ENCODE measurements at regions not wholly inside any gene's neighbourhood (a gene's known extent, or its start where the extent isn't known, plus 50 kb on each side); places are given as distances from the start of the nearest gene placed in this dataset.
A peak's percentile ranks its signal among the peaks of the same experiment; 100 is the strongest.

- TF ChIP-seq HOXB6 (CRISPR knock-in tag; IDR thresholded peaks at IDR 0.05; ENCODE audit: borderline replicate concordance) (no peak), FOS (IDR thresholded peaks at IDR 0.05; ENCODE audit: extremely low read depth, insufficient read length) (peak; percentile 11), MAFG (tag; conservative IDR thresholded peaks at IDR 0.05) (0 out of 2 replicates have a peak, but pooled peaks have one; percentile 6), MYBL2 (IDR thresholded peaks at IDR 0.05; ENCODE audit: low read depth) (no peak), MYBL2 (CRISPR knock-in tag; IDR thresholded peaks at IDR 0.05; ENCODE audit: borderline replicate concordance) (no peak), ARHGAP35 (IDR thresholded peaks at IDR 0.05; ENCODE audit: partially characterized antibody) (no peak), RHOXF2B (CRISPR knock-in tag; conservative IDR thresholded peaks at IDR 0.05) (no peak), CC2D1A (IDR thresholded peaks at IDR 0.05) (no peak), KLF1 (tag; IDR thresholded peaks at IDR 0.05) (no peak), ZNF408 (CRISPR knock-in tag; IDR thresholded peaks at IDR 0.05; ENCODE audit: low read depth) (no peak), LEF1 (IDR thresholded peaks at IDR 0.05) (no peak), CXXC5 (CRISPR knock-in tag; IDR thresholded peaks at IDR 0.05) (no peak), HDAC3 (IDR thresholded peaks at IDR 0.05; ENCODE audit: borderline replicate concordance, partially characterized antibody) (no peak), KAT2B (IDR thresholded peaks at IDR 0.05; ENCODE audit: low read depth, low read length) (no peak), ZNF175 (CRISPR knock-in tag; IDR thresholded peaks at IDR 0.05; ENCODE audit: low read depth) (no peak), TARDBP (IDR thresholded peaks at IDR 0.05) (no peak), BRD9 (IDR thresholded peaks at IDR 0.05; ENCODE audit: low read depth, partially characterized antibody) (no peak), SRSF7 (optimal IDR thresholded peaks at IDR 0.05; ENCODE audit: low read depth, low read length) (no peak), CHD1 (IDR thresholded peaks at IDR 0.05; ENCODE audit: low read length) (no peak), PTBP1 (IDR thresholded peaks at IDR 0.05; ENCODE audit: low read depth, low read length) (no peak)
- TF ChIP-seq, protein P1, sequence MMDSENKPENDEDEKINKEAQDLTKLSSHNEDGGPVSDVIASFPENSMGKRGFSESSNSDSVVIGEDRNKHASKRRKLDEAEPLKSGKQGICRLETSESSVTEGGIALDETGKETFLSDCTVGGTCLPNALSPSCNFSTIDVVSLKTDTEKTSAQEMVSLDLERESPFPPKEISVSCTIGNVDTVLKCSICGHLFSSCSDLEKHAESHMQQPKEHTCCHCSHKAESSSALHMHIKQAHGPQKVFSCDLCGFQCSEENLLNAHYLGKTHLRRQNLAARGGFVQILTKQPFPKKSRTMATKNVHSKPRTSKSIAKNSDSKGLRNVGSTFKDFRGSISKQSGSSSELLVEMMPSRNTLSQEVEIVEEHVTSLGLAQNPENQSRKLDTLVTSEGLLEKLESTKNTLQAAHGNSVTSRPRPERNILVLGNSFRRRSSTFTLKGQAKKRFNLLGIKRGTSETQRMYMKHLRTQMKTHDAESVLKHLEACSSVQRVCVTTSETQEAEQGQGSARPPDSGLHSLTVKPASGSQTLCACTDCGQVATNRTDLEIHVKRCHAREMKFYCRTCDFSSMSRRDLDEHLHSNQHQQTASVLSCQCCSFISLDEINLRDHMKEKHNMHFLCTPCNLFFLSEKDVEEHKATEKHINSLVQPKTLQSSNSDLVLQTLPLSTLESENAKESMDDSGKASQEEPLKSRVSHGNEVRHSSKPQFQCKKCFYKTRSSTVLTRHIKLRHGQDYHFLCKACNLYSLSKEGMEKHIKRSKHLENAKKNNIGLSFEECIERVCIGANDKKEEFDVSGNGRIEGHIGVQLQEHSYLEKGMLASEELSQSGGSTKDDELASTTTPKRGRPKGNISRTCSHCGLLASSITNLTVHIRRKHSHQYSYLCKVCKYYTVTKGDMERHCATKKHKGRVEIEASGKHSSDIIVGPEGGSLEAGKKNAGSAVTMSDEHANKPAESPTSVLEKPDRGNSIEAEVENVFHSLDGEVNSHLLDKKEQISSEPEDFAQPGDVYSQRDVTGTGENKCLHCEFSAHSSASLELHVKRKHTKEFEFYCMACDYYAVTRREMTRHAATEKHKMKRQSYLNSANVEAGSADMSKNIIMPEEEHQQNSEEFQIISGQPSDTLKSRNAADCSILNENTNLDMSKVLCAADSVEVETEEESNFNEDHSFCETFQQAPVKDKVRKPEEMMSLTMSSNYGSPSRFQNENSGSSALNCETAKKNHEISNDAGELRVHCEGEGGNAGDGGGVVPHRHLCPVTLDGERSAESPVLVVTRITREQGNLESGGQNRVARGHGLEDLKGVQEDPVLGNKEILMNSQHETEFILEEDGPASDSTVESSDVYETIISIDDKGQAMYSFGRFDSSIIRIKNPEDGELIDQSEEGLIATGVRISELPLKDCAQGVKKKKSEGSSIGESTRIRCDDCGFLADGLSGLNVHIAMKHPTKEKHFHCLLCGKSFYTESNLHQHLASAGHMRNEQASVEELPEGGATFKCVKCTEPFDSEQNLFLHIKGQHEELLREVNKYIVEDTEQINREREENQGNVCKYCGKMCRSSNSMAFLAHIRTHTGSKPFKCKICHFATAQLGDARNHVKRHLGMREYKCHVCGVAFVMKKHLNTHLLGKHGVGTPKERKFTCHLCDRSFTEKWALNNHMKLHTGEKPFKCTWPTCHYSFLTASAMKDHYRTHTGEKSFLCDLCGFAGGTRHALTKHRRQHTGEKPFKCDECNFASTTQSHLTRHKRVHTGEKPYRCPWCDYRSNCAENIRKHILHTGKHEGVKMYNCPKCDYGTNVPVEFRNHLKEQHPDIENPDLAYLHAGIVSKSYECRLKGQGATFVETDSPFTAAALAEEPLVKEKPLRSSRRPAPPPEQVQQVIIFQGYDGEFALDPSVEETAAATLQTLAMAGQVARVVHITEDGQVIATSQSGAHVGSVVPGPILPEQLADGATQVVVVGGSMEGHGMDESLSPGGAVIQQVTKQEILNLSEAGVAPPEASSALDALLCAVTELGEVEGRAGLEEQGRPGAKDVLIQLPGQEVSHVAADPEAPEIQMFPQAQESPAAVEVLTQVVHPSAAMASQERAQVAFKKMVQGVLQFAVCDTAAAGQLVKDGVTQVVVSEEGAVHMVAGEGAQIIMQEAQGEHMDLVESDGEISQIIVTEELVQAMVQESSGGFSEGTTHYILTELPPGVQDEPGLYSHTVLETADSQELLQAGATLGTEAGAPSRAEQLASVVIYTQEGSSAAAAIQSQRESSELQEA (IDR thresholded peaks at IDR 0.05; ENCODE audit: low read depth), result no peak
- TF ChIP-seq, protein P2, sequence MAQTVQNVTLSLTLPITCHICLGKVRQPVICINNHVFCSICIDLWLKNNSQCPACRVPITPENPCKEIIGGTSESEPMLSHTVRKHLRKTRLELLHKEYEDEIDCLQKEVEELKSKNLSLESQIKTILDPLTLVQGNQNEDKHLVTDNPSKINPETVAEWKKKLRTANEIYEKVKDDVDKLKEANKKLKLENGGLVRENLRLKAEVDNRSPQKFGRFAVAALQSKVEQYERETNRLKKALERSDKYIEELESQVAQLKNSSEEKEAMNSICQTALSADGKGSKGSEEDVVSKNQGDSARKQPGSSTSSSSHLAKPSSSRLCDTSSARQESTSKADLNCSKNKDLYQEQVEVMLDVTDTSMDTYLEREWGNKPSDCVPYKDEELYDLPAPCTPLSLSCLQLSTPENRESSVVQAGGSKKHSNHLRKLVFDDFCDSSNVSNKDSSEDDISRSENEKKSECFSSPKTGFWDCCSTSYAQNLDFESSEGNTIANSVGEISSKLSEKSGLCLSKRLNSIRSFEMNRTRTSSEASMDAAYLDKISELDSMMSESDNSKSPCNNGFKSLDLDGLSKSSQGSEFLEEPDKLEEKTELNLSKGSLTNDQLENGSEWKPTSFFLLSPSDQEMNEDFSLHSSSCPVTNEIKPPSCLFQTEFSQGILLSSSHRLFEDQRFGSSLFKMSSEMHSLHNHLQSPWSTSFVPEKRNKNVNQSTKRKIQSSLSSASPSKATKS (CRISPR knock-in tag; IDR thresholded peaks at IDR 0.05), result no peak
These were observed 110.1 kb upstream of the TBX3 start (continued) for GRCh38 chr12:114794049-114794558.

All from K562 (cell line).